IMR-90 (cell line): ENCODE measurements at regions not wholly inside any gene's neighbourhood (a gene's known extent, or its start where the extent isn't known, plus 50 kb on each side); places are given as distances from the start of the nearest gene placed in this dataset.

Source experiments
- ATAC-seq: fragments of 200-7000 bp; cut with Tn5 transposase; 2 replicates; pipeline ENCODE4 v1.9.1; 2020; ENCODE audit warnings: low read depth, mild to moderate bottlenecking, moderate library complexity
- BruUV-seq: library from RNA; stranded (reverse); fragments of 400-500 nt; replicated peaks from 2 replicates; lab custom pipeline; 2021; lab: Mats Ljungman, UMichigan
- CTCF ChIA-PET: fragments of 300-600 bp; formaldehyde crosslinking; extraction: SDS; loops from one replicate; lab custom pipeline; 2021; ENCODE audit warnings: antibody characterized with exemption; lab: Yijun Ruan, JAX
- POLR2A ChIA-PET: fragments of 300-600 bp; sonication (Branson Sonifier 250); formaldehyde crosslinking; loops from one replicate; lab custom pipeline; 2022; ENCODE audit warnings: antibody characterized with exemption; ENCODE audit not compliant: unreplicated experiment; lab: Charles Lee
- DNase-seq: peaks from one replicate; pipeline ENCODE4 v3.0.0; 2013
- H2AFZ ChIP-seq: replicated peaks from 2 replicates; pipeline ENCODE3; 2013; ENCODE audit warnings: low read length, mild to moderate bottlenecking; ENCODE audit not compliant: poor library complexity
- H2AK5ac ChIP-seq: 2 replicates; pipeline ENCODE4 v1.6.1; 2013; ENCODE audit warnings: low read depth, low read length, inconsistent platforms
- H2AK9ac ChIP-seq: replicated peaks from 2 replicates; pipeline ENCODE3; 2013; ENCODE audit warnings: mild to moderate bottlenecking, low read depth, low read length, moderate library complexity; ENCODE audit not compliant: poor library complexity
- H2BK120ac ChIP-seq: 2 replicates; pipeline ENCODE4 v1.6.1; 2013; ENCODE audit warnings: low read depth, low read length, inconsistent platforms
- H2BK15ac ChIP-seq: 3 replicates; pipeline ENCODE4 v1.6.1; 2013; ENCODE audit warnings: low read depth, low read length, inconsistent platforms
- H2BK20ac ChIP-seq: 2 replicates; pipeline ENCODE4 v1.6.1; 2013; ENCODE audit warnings: low read depth, mild to moderate bottlenecking, inconsistent platforms, low read length, moderate library complexity
- H2BK5ac ChIP-seq: 2 replicates; pipeline ENCODE4 v1.6.1; 2013; ENCODE audit warnings: mild to moderate bottlenecking, low read depth, low read length, inconsistent platforms; ENCODE audit not compliant: poor library complexity, severe bottlenecking
- H3K14ac ChIP-seq: replicated peaks from 2 replicates; pipeline ENCODE4 v1.6.1; 2013; ENCODE audit warnings: low read depth, low read length, inconsistent platforms
- H3K18ac ChIP-seq: 2 replicates; pipeline ENCODE4 v1.6.1; 2013; ENCODE audit warnings: low read depth, low read length, control low read depth
- H3K23ac ChIP-seq: 2 replicates; pipeline ENCODE4 v1.6.1; 2013; ENCODE audit warnings: low read depth, low read length, inconsistent platforms
- H3K27ac ChIP-seq: 2 replicates; pipeline ENCODE4 v1.5.1; 2013; ENCODE audit warnings: mild to moderate bottlenecking, control low read depth, low read length; ENCODE audit not compliant: insufficient read depth
- H3K27me3 ChIP-seq: 2 replicates; pipeline ENCODE4 v1.6.1; 2013; ENCODE audit warnings: low read length; ENCODE audit not compliant: control insufficient read depth, insufficient read depth
- H3K36me3 ChIP-seq: 2 replicates; pipeline ENCODE4 v1.6.1; 2013; ENCODE audit warnings: low read length, mixed read lengths; ENCODE audit not compliant: control insufficient read depth, insufficient read depth
- H3K4ac ChIP-seq: 2 replicates; pipeline ENCODE4 v1.6.1; 2013; ENCODE audit warnings: low read depth, low read length, inconsistent platforms
- H3K4me1 ChIP-seq: 2 replicates; pipeline ENCODE4 v1.6.1; 2013; ENCODE audit warnings: low read length, mixed read lengths; ENCODE audit not compliant: control insufficient read depth, insufficient read depth
- H3K4me2 ChIP-seq: 2 replicates; pipeline ENCODE4 v1.6.1; 2013; ENCODE audit warnings: low read depth, mild to moderate bottlenecking, control low read depth, low read length, moderate library complexity
- H3K4me3 ChIP-seq: 2 replicates; pipeline ENCODE4 v1.5.1; 2013; ENCODE audit warnings: low read depth, mild to moderate bottlenecking, control low read depth, low read length, moderate library complexity; ENCODE audit not compliant: insufficient read depth
- H3K56ac ChIP-seq: 2 replicates; pipeline ENCODE4 v1.6.1; 2013; ENCODE audit warnings: low read length, inconsistent platforms; ENCODE audit not compliant: insufficient read depth; ENCODE audit errors: extremely low read depth
- H3K79me1 ChIP-seq, 2 experiments: 2 replicates each; pipeline ENCODE4 v1.6.1; 2013; ENCODE audit warnings: low read length in 2 of 2, inconsistent platforms in 1 of 2, low read depth in 1 of 2
- H3K9ac ChIP-seq: 2 replicates; pipeline ENCODE4 v1.6.1; 2013; ENCODE audit warnings: low read depth, low read length, control low read depth
- H3K9me1 ChIP-seq: 2 replicates; pipeline ENCODE4 v1.6.1; 2013; ENCODE audit warnings: low read length, inconsistent platforms; ENCODE audit not compliant: insufficient read depth
- H3K9me3 ChIP-seq: 2 replicates; pipeline ENCODE4 v1.6.1; 2013; ENCODE audit warnings: low read length; ENCODE audit not compliant: control insufficient read depth, insufficient read depth
- H4K20me1 ChIP-seq: 2 replicates; pipeline ENCODE4 v1.6.1; 2013; ENCODE audit warnings: low read length, inconsistent platforms; ENCODE audit not compliant: insufficient read depth
- H4K5ac ChIP-seq: 2 replicates; pipeline ENCODE4 v1.6.1; 2013; ENCODE audit warnings: mild to moderate bottlenecking, low read depth, low read length, control low read depth
- H4K8ac ChIP-seq, 2 experiments: 2 replicates each; pipeline ENCODE4 v1.6.1; 2013; ENCODE audit warnings: low read depth in 2 of 2, low read length in 2 of 2, control low read depth in 1 of 2, inconsistent platforms in 1 of 2
- H4K91ac ChIP-seq: 2 replicates; pipeline ENCODE4 v1.6.1; 2013; ENCODE audit warnings: low read depth, low read length, inconsistent platforms; ENCODE audit not compliant: insufficient read depth
- BHLHE40 ChIP-seq: fragments of 150-350 bp; IDR thresholded peaks from 2 replicates; pipeline ENCODE4 v1.6.1; 2016; ENCODE audit warnings: mild to moderate bottlenecking, low read depth, low read length
- CEBPB ChIP-seq: IDR thresholded peaks from 2 replicates; pipeline ENCODE4 v1.6.1; 2012; ENCODE audit warnings: low read depth, low read length, improper control_type of control experiment
- CHD1 ChIP-seq: IDR thresholded peaks from 2 replicates; pipeline ENCODE4 v1.6.1; 2012; ENCODE audit warnings: low read depth, low read length, improper control_type of control experiment
- CTCF ChIP-seq: conservative IDR thresholded peaks from 2 replicates; pipeline ENCODE4 v1.5.1; 2012; ENCODE audit warnings: mild to moderate bottlenecking, low read depth, low read length, improper control_type of control experiment
- ELK1 ChIP-seq: fragments of 150-350 bp; IDR thresholded peaks from 2 replicates; pipeline ENCODE4 v1.6.1; 2016; ENCODE audit warnings: low read depth, mild to moderate bottlenecking, low read length, moderate library complexity, borderline replicate concordance
- FOS ChIP-seq: fragments of 150-350 bp; IDR thresholded peaks from 2 replicates; pipeline ENCODE4 v1.6.1; 2016; ENCODE audit warnings: low read depth, low read length
- MAFK ChIP-seq: IDR thresholded peaks from 2 replicates; pipeline ENCODE4 v1.6.1; 2012; ENCODE audit warnings: low read depth, low read length, improper control_type of control experiment
- MAZ ChIP-seq: IDR thresholded peaks from 2 replicates; pipeline ENCODE4 v1.6.1; 2012; ENCODE audit warnings: low read depth, mild to moderate bottlenecking, low read length, improper control_type of control experiment, moderate library complexity, borderline replicate concordance
- MXI1 ChIP-seq: IDR thresholded peaks from 2 replicates; pipeline ENCODE4 v1.6.1; 2012; ENCODE audit warnings: low read depth, mild to moderate bottlenecking, low read length, moderate library complexity, borderline replicate concordance
- NFE2L2 ChIP-seq: fragments of 150-350 bp; IDR thresholded peaks from 2 replicates; pipeline ENCODE4 v1.6.1; 2016; ENCODE audit warnings: low read depth, mild to moderate bottlenecking, low read length
- POLR2A ChIP-seq: IDR thresholded peaks from 2 replicates; pipeline ENCODE4 v1.6.1; 2012; ENCODE audit warnings: mild to moderate bottlenecking, low read depth, low read length
- RAD21 ChIP-seq: IDR thresholded peaks from 2 replicates; pipeline ENCODE4 v1.6.1; 2012; ENCODE audit warnings: low read length, improper control_type of control experiment
- RCOR1 ChIP-seq: IDR thresholded peaks from 2 replicates; pipeline ENCODE4 v1.6.1; 2012; ENCODE audit warnings: mild to moderate bottlenecking, low read length, improper control_type of control experiment; ENCODE audit not compliant: insufficient replicate concordance
- RFX5 ChIP-seq: IDR thresholded peaks from 2 replicates; pipeline ENCODE4 v1.8.0; 2012; ENCODE audit warnings: low read depth, mild to moderate bottlenecking, low read length, moderate library complexity
- SMC3 ChIP-seq: fragments of 150-350 bp; IDR thresholded peaks from 2 replicates; pipeline ENCODE4 v1.6.1; 2016; ENCODE audit warnings: low read depth, mild to moderate bottlenecking, antibody characterized with exemption, low read length, moderate library complexity
- USF2 ChIP-seq: fragments of 150-350 bp; IDR thresholded peaks from 2 replicates; pipeline ENCODE4 v1.6.1; 2017; ENCODE audit warnings: mild to moderate bottlenecking, antibody characterized with exemption, low read length, low read depth
- WGBS, 2 experiments: methylation state at CpG; one replicate each; pipeline versions ENCODE4 v1.1.5 to v1.1.7; 2013; ENCODE audit warnings: missing lambda C conversion rate in 2 of 2; ENCODE audit not compliant: insufficient read length in 1 of 2; ENCODE audit errors: extremely low coverage in 2 of 2; 5-methylcytosine and 5-hydroxymethylcytosine counted together
- dilution Hi-C: fragments of 300-500 bp; cut with HindIII; formaldehyde crosslinking; loops from one replicate; pipeline ENCODE4 v1.14.3; 2018; ENCODE audit warnings: low sequenced_read_pairs; ENCODE audit not compliant: unreplicated experiment
- in situ Hi-C: fragments of 300-500 bp; cut with MboI; formaldehyde crosslinking; loops from 3 replicates; pipeline ENCODE4 v1.14.3; 2019; ENCODE audit warnings: low sequenced_read_pairs, inconsistent platforms, mixed read lengths
- intact Hi-C: fragments of 100-400 bp; cut with micrococcal nuclease; formaldehyde crosslinking; loops from 2 replicates; pipeline ENCODE4 v1.10.0; 2022

GRCh38 chr2:145861940-145862339 is 1342.0 kb upstream of the ZEB2 start:
- CTCF ChIA-PET, result interaction anchor here (1.7 kb wide), 1 partner anchor 11 kb away, joined by 6 read pairs; no protein-coding TSS in a partner anchor

More at GRCh38 chr2:145861940-145862339, 1342.0 kb upstream of the ZEB2 start:
- TF ChIP-seq MXI1 (no peak), CHD1 (no peak), CEBPB (no peak), NFE2L2 (no peak), RCOR1 (no peak), CTCF (no peak), MAFK (no peak), FOS (no peak), MAZ (no peak), ELK1 (no peak), RAD21 (no peak), POLR2A (no peak), SMC3 (no peak), USF2 (no peak), RFX5 (no peak), BHLHE40 (no peak)
- Histone ChIP-seq H2AK5ac (no peak overlapping the region), H2AFZ (no peak overlapping the region), H2BK5ac (no peak overlapping the region), H3K36me3 (no peaks in the 10 kb centered on the region), H3K4me3 (no peak overlapping the region), H3K4me1 (no peaks in the 10 kb centered on the region), H2BK15ac (no peak overlapping the region), H3K14ac (no peak overlapping the region), H3K9me1 (no peaks in the 10 kb centered on the region), H3K27ac (no peak overlapping the region), H4K8ac (no peak overlapping the region), H3K27me3 (no peaks in the 10 kb centered on the region; the same call in 1 of the 2 replicates), H3K9me3 (no peaks in the 10 kb centered on the region), H3K79me1 (no peaks in the 10 kb centered on the region), H4K91ac (no peak overlapping the region), H3K23ac (no peak overlapping the region), H2AK9ac (no peak overlapping the region), H4K5ac (no peak overlapping the region), H3K4me2 (no peak overlapping the region), H3K18ac (no peak overlapping the region), H3K4ac (no peak overlapping the region), H2BK20ac (no peak overlapping the region), H3K56ac (no peak overlapping the region), H2BK120ac (no peak overlapping the region), H4K20me1 (no peaks in the 10 kb centered on the region), H3K9ac (no peak overlapping the region)
- WGBS, 2 experiments, result no CpG with 5 or more reads among the region's 3 CpGs
- no peak for DNase-seq
- intact Hi-C loops (no loop called here), in situ Hi-C loops (no loop called here), dilution Hi-C loops (no loop called here)
- POLR2A ChIA-PET, result no interaction called here
- no TSS peak for BruUV-seq
- no peak for ATAC-seq
